ENCODE measurements at regions not wholly inside any gene's neighbourhood (a gene's known extent, or its start where the extent isn't known, plus 50 kb on each side); places are given as distances from the start of the nearest gene placed in this dataset.
A peak's percentile ranks its signal among the peaks of the same experiment; 100 is the strongest.
"Not testable (repeated sequence)": the region's sequence is repeated elsewhere in the genome, so short reads cannot be mapped to it uniquely, and the experiment has no call there.

DNA sequence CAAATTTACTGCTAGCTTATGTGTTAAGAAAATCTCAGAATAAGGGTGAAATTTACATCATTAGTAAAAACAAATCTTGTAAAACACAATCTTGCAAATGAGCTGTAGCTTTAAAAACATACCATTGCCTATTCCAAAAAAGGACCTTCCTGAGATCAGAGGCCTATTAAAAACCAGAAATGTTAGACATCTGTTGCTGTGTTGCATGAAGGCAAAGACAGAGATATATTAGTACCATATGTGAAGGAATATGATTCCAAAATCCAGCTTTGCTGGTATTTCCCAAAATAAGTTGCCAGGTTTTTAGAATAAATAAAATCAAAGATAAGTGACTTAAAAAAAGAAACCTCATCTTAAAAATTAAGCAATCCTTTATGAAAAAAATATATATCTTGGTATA, 504.1 kb upstream of the CDIN1 start:
- no peak for DNase-seq (ENCODE audit: low spot score)

GRCh38 chr15:36079021-36079420, 500.4 kb upstream of the CDIN1 start:
- DNase-seq (ENCODE audit: low spot score), result no peak

- no peak for DNase-seq (ENCODE audit: low spot score)
These were observed 498.7 kb upstream of the CDIN1 start for GRCh38 chr15:36080759-36081158.

- no peak for DNase-seq (ENCODE audit: low spot score)
These were observed 489.0 kb upstream of the CDIN1 start for GRCh38 chr15:36090286-36090946.

DNA sequence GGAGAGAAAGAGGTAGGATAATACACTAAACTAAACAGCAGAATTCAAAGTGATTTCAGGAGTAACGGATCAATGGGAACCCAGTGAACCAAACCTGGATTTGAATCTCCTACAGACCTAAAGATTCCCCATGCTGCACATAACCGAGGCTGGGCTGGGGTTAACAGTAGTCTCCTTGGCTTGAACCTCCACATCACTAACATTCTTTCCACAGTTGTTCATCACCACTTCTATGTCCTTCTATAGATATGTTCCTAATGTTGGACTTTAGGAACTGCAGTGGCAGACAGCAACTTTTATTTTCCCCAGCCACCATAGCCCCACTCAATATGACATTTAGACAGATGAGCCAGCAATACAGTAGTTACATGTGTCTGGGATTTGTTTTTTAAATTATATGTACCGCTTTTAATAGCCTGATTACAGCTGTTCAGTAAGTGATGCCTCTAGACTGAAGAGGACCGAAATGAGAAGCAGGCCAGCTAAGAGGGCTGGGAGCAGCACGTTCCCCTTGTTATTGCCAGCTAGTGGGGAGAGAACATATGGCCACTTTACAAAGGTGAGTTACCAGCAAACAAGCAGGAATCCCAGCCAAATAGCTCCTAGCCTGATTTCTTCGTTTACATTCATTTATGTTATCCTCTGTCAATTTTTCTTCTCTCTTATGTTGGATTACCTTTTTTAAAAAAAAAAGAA, 472.6 kb upstream of the CDIN1 start:
- no peak for DNase-seq (ENCODE audit: low spot score)

DNA sequence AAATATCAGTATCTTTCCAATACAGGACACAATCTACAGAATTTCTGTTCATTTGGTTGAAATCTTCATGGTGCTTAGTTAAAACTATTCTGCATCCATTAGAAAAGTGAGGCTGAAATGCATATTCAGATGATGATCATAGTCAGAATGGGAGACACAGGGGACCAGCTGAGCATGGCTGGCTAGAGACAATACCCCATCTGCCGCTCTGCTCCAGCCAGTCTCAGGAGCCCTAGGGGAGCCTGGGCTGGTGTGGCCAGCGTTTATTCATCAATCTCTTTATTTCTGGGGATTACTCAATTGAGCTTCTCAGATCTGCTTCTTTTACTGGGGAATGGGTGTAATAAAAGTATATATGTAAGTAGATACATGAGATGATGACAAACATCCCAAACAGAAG, 470.9 kb upstream of the CDIN1 start:
- peak; percentile 18 for DNase-seq (ENCODE audit: low spot score)

DNA sequence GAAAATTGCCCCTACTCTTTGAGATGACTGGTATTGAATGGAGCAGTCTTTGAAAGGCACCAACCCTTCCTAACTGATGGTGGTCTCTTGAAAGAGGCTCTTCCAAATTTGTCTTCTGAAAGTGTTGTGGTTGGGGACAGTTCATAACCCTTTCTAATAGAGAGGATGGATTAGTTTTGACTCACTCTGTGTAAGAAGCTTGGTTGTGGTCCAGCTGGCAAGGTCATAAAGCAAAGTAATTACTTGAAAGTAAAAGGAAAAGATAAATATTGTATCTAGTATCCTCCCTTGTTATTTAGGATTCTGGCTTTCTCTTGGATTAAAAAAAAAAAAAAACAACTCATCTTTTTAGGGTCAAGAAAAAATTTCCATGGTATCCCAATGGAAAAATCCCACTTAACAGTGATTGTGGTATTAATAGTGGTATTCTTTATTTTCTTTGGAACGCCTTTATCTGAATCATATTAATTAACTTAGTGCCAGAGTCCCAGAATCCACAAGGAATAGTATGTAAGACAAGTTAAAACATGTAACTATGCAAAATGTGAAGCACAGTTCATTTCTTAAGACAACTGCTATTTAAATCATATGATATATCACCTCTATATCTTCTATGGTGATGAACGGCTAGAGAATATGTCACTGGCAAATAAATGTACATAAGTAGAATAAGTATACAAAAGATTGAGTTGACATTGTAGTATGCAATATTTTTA, 469.3 kb upstream of the CDIN1 start:
- no peak for DNase-seq (ENCODE audit: low spot score)

DNA sequence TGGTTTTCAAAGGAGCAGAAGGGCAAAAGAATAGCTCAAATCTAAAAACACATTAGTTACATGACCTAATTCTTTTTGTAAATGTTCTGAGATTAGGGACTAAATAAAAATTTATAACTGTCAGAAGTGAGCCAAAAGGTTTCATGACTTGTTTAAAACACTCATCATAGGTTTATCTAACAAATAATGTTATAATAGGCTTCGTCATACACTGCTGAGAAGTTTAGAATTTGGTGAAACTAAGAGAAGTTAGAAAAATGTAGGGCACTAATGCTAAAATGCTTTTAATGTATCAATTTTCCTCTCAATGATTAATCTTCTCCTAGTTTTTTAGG, 468.8 kb upstream of the CDIN1 start:
- no peak for DNase-seq (ENCODE audit: low spot score)

DNA sequence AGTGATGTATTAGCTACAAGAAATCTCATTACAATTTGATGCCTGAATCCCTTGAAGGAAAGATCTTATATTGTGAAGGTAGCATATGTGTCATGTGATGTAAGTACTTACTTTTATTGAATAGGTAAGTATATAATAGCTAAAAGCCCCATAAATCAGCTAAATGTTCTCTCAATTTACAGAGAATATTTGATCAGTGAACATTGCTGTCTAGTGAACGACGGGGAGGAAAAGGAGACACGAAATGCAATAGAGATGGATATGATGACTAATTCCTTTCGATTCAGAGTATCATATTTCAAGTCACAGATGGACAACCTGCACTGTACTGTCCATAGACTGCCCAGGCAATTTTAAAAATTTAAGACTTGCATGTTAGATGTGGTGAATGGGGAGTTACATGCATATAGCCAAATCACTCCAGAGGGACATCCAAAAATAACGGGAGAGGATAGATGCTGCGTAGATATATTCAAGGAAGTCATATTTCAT, 462.1 kb upstream of the CDIN1 start:
- no peak for DNase-seq (ENCODE audit: low spot score)

GRCh38 chr15:36126194-36126593, 453.2 kb upstream of the CDIN1 start:
- DNase-seq (ENCODE audit: low spot score), result no peak

GRCh38 chr15:36130641-36131310, 448.6 kb upstream of the CDIN1 start:
- DNase-seq (ENCODE audit: low spot score), result no peak

DNA sequence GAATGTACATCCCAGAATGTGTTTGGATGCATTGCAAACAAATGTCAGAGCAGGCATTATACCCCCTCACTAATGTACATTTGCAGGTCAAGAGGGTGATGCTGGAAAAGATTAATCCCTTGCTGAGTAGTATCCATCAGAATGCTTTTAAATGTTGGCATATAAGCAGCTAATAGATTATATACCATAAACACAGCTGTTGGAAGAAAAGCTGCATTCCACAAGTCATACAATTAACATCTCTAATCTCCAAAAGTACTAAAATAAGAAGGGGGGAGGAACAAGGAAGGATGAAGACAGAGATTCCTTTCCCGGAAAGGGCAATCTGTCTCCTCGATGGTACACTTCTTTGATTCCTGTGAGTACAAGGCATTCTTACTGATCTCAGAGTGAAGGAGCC, 445.7 kb upstream of the CDIN1 start:
- DNase-seq (ENCODE audit: low spot score), result no peak

DNA sequence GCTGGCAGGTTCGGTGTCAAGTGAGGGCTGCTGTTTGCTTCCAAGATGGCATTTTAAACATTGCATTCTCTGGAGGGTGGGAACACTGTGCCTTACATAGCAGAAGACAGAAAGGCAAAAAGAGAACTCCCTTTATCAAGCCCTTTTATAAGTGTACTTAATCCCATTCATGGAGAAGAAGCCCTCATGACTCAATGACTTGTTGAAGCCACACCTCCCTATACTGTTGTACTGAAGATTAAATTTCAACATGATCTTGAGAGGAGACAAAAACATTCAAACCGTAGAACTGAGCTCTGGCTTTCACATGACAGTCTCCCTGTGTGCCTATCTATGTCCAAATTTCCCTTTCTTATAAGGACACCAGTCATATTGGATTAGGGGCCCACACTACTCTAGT, 443.4 kb upstream of the CDIN1 start:
- DNase-seq (ENCODE audit: low spot score), result no peak

DNA sequence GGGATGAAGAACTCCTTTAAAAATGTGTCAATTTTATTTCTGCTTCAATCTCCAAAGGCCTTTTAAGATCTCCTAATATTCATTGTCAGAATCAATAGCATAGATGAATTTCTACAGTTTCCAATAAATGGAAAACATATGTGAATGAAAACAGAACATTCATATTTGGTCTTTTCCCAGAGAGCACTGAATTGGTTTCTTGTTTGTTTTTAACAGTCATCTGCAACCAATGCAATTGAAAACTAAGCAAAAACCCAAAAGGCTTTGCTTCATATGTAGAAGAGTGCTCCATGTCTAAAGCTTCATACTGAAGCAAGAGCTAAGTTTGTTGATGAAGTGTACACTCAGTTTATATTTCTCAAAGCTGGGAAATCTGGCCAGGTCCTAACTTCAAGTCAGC, 426.5 kb upstream of the CDIN1 start:
- DNase-seq (ENCODE audit: low spot score), result no peak

DNA sequence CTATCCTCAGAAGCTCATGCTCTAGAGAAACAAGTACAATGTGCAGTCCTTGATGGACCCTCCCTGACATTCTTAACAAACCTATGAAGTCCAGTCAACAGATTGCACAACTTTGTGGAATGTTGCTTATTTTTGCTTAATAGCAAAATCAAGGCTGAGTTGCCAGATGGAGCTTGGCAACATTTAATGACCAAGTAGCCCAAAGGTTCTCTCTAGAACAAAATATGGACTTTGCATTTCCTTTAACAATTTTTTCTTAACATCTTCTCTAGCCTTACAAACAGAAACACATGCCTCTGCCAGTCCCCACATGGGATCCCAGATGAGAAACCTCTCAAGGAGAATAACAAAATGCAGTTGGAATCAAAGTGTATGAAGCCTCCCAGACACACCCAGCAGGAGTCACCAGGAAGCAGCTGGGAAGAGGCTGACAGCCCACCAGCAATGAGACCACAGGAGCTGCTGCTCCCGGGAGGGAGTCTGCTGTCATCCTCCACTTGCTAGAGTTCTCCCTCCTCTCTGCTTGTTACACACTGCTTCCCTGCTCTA, 422.5 kb upstream of the CDIN1 start:
- DNase-seq (ENCODE audit: low spot score), result no peak

GRCh38 chr15:36160351-36160750, 419.1 kb upstream of the CDIN1 start:
- no peak for DNase-seq (ENCODE audit: low spot score)

- no peak for DNase-seq (ENCODE audit: low spot score)
These were observed 418.3 kb upstream of the CDIN1 start for GRCh38 chr15:36161108-36161507.

DNA sequence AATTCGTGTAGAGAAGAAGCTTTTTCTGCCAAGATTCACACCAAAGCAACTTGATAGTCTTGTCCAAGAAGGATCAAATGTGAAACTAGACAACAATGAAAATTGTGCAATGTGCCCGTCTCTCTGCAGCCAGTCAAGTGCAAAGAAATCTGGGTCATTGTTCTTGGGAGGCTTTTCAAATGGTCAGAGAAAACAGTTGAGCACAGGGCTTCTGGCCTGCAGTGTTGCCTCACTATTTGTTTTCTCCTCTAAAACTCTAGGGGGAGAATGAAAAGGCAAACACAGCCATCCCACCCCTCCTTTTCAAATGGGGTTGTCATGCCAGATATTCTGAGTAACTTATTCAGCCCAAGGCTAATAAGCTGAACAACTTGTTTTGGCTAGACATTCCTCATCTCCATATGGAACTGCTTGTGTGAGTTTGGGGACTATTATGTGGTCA, 417.6 kb upstream of the CDIN1 start:
- DNase-seq (ENCODE audit: low spot score), result no peak

GRCh38 chr15:36163983-36164382, 415.4 kb upstream of the CDIN1 start:
- DNase-seq (ENCODE audit: low spot score), result not testable (repeated sequence)

DNA sequence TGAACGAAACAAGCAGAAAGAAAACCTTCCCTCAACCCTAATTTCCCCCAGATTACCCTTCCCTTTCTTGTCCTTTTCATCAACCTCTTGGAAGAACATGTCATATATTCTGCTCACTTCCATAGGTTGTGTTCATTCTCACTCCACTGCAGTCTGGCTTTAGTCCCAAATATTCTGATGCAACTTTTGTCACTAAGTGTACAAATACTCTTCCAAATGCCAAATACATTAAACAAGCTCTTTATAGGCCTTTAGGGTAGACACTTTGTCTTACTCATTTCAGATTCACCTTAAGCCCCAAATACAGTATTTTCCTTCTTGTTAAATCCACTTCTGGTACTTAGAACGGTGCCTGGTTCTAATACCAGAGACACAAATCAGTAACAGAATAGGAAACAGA, 406.5 kb upstream of the CDIN1 start:
- no peak for DNase-seq (ENCODE audit: low spot score)

DNA sequence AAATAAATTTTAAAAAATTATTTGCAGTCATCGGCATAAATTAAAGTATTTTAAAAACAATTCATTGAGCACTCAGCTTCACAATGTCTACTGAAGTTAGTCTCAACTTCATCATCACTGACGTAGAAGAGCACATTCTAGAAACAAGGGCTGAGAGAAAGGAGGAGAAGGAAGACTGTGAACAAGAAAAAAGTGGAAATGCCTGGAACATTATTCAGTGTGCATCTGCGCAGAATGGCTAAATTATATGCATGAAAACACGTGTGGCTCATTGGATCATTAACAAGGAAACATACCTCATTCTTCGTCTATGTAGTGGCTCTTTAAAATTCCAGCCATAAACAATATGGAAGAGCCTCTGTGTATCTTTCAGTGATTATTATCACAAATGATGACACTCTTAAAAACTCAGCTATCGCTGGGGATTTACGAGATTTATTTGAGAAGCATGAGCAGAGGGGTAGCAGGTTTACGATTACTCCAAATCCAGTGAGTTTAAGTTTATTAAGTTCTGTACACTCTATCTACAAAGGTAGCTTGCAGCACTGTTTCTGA, 404.2 kb upstream of the CDIN1 start:
- DNase-seq (ENCODE audit: low spot score), result no peak

- DNase-seq (ENCODE audit: low spot score), result no peak
These were observed 403.6 kb upstream of the CDIN1 start for GRCh38 chr15:36175741-36176291.

Measured in D341Med (cell line).